T-helper 1 cell treated with Interleukin-12 subunit alpha and Interleukin-12 subunit beta and Interleukin-4 antibody, amounts not matched to agents 30 μg/mL and 1 μg/mL, for 36 hours (primary cell): ENCODE measurements at regions not wholly inside any gene's neighbourhood (a gene's known extent, or its start where the extent isn't known, plus 50 kb on each side); places are given as distances from the start of the nearest gene placed in this dataset.
"Not testable (repeated sequence)": the region's sequence is repeated elsewhere in the genome, so short reads cannot be mapped to it uniquely, and the experiment has no call there.

Source experiments
- H3K27ac Mint-ChIP-seq: one replicate; pipeline ENCODE4 v1.8.0; 2021; ENCODE audit warnings: mild to moderate bottlenecking, mixed read lengths
- H3K27me3 Mint-ChIP-seq: one replicate; pipeline ENCODE4 v1.8.0; 2021; ENCODE audit warnings: low read depth, mixed read lengths
- H3K36me3 Mint-ChIP-seq: one replicate; pipeline ENCODE4 v1.8.0; 2021; ENCODE audit warnings: low read depth, mixed read lengths
- H3K4me1 Mint-ChIP-seq: one replicate; pipeline ENCODE4 v1.8.0; 2021; ENCODE audit warnings: low read depth, mixed read lengths
- H3K4me3 Mint-ChIP-seq: one replicate; pipeline ENCODE4 v1.8.0; 2021; ENCODE audit warnings: mild to moderate bottlenecking, moderate library complexity, mixed read lengths
- H3K9me3 Mint-ChIP-seq: one replicate; pipeline ENCODE4 v1.8.0; 2021; ENCODE audit warnings: mixed read lengths

DNA sequence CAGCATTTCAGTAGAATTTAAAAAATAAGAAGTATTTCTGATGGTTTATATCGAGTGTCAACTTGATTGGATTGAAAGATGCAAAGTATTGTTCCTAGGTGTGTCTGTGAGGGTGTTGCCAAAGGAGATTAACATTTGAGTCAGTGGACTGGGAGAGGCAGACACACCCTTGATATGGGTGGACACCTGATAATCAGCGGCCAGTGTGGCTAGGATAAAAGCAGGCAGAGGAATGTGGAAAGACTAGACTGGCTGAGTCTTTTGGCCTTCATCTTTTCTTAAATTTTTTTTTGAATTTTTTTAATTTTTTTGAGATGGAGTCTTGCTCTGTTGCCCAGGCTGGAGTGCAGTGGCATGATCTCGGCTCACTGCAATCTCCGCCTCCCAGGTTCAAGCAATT is 582.0 kb downstream of the STIM2 start:
- H3K27me3 Mint-ChIP-seq, H3K4me1 Mint-ChIP-seq, H3K9me3 Mint-ChIP-seq: not testable (repeated sequence)

DNA sequence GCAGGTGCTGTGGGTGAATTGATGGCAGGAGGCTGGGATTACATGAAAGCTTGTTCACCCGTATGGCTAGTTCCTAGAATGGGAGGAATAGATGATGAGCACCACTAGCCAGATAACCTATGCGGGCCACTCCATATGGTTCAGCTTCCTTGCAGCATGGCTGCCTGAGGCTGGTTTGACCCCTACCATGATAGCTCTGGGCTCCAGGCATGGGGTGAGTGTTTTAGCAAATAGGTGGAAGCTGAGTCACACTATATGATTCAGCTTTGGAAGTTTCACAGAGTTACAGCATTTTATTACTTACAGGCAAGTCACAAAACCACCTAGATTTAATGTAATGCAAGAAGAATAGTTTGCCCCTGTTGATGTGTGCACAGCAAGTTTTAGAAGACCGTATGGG is 603.2 kb downstream of the STIM2 start:
- Mint-ChIP-seq H3K4me1 (no peaks in the 10 kb centered on the region), H3K27me3 (no peaks in the 10 kb centered on the region), H3K4me3 (no peak overlapping the region), H3K27ac (no peak overlapping the region), H3K9me3 (no peaks in the 10 kb centered on the region), H3K36me3 (no peaks in the 10 kb centered on the region)

More for the DNA sequence above, 582.0 kb downstream of the STIM2 start:
- H3K27ac Mint-ChIP-seq, H3K4me3 Mint-ChIP-seq, H3K36me3 Mint-ChIP-seq: not testable (repeated sequence)

DNA sequence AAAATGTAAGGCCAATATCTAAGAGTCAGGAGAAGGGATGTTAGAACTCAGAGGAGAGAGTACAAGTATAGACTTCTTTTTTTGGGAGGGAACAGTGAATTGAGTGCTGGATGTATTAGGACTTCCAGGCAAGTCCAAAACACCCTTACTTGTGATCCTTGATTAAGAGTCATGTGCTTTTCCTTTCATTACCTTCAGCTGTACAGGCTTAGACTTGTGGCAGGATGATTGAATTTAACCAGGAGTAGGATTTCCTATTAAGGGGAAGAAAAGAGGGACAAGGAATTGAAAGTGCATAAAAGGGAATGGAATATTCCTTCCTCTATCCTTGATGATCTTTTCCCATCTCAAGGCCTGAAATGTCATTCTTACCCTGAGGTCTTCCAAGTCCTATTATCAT is 606.7 kb downstream of the STIM2 start:
- H3K36me3 Mint-ChIP-seq = no peaks in the 10 kb centered on the region
- no peak overlapping the region for H3K4me3 Mint-ChIP-seq
- no peaks in the 10 kb centered on the region for H3K27me3 Mint-ChIP-seq
- no peaks in the 10 kb centered on the region for H3K9me3 Mint-ChIP-seq
- H3K27ac Mint-ChIP-seq = no peak overlapping the region
- no peaks in the 10 kb centered on the region for H3K4me1 Mint-ChIP-seq

DNA sequence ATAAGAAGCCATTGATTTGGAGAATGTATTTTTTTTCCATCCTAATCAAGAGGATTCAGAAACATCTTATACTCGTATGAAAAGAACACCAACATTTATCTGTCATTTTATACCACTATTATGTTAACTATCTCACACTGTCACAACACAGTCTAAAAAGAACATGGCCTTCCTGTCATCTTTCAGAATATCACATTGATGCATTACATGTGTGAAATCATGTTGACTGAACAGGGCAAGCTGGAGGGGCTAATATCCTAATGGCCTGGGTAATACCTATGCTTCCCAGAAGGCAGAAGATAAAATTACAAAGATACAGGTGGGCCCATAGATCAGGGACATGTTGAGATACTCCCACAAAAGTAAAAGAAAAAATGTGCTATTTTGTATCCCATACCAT is 611.7 kb downstream of the STIM2 start:
- no peak overlapping the region for H3K4me3 Mint-ChIP-seq
- H3K4me1 Mint-ChIP-seq = no peaks in the 10 kb centered on the region
- no peak overlapping the region for H3K27ac Mint-ChIP-seq
- H3K36me3 Mint-ChIP-seq = no peaks in the 10 kb centered on the region
- H3K27me3 Mint-ChIP-seq = no peaks in the 10 kb centered on the region
- no peaks in the 10 kb centered on the region for H3K9me3 Mint-ChIP-seq

DNA sequence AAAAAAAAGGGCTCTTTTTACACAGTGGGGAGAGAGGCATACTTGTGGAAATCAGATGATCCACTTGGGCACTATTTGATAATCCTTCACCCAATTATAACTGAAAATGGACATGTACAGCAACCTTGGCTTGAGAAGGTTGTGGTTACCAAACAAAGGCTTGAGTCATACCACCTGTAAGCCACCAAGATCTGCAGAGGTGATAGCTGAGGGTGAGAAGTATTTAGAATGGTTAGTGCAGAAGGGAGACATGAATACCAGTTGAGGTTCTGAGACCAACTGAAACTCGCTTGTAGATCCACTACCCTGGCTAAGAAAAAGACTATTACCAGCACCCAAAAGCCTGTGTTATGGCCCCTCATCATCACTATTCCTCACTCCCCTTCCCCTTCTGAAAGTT is 614.0 kb downstream of the STIM2 start:
- no peaks in the 10 kb centered on the region for H3K36me3 Mint-ChIP-seq
- no peak overlapping the region for H3K4me3 Mint-ChIP-seq
- H3K27me3 Mint-ChIP-seq = no peaks in the 10 kb centered on the region

DNA sequence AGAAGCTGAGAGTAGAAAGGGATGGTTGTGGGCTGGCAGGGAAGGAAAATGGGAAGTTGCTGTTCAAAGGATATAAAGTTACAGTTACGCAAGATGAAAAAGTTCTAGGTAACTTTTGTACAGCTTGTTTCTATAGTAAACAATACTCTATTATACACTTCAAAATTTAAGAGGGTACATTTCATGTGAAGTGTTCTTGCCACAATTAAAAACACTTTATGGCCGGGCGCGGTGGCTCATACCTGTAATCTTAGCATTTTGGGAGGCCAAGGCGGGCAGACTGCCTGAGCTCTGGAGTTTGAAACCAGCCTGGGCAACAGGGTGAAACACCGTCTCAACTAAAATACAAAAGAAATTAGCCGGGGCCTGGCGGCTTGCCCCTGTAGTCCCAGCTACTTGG is 623.6 kb downstream of the STIM2 start:
- no peaks in the 10 kb centered on the region for H3K4me1 Mint-ChIP-seq
- no peak overlapping the region for H3K27ac Mint-ChIP-seq
- H3K9me3 Mint-ChIP-seq = peaks cover 4% of the 10 kb centered on the region
- H3K27me3 Mint-ChIP-seq = no peaks in the 10 kb centered on the region
- no peaks in the 10 kb centered on the region for H3K36me3 Mint-ChIP-seq
- no peak overlapping the region for H3K4me3 Mint-ChIP-seq

More for the DNA sequence above, 614.0 kb downstream of the STIM2 start:
- Mint-ChIP-seq H3K4me1 (no peaks in the 10 kb centered on the region), H3K27ac (no peak overlapping the region), H3K9me3 (no peaks in the 10 kb centered on the region)

DNA sequence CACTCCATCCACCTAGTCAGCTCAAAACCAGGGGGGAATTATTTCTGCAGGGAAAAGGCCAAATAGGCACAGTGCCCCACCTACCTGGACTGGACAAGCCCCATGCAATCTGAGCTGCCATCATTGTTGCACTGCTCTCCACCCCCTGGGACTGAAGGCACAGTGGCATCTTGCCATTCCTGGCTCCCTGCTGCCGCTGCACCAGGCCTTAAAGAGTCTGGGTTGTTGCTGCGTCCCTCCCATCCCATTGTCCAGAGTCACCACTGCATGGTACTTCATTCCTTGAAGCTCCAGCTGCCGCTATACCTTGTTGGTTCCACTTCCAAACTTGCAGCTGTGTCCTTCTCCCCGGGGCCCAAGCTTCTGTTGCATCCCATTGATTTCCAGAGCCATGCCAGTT is 629.7 kb downstream of the STIM2 start:
- H3K9me3 Mint-ChIP-seq = peaks cover 4% of the 10 kb centered on the region
- H3K4me3 Mint-ChIP-seq = no peak overlapping the region
- H3K27me3 Mint-ChIP-seq = no peaks in the 10 kb centered on the region
- H3K36me3 Mint-ChIP-seq = no peaks in the 10 kb centered on the region
- H3K27ac Mint-ChIP-seq = no peak overlapping the region
- no peaks in the 10 kb centered on the region for H3K4me1 Mint-ChIP-seq

DNA sequence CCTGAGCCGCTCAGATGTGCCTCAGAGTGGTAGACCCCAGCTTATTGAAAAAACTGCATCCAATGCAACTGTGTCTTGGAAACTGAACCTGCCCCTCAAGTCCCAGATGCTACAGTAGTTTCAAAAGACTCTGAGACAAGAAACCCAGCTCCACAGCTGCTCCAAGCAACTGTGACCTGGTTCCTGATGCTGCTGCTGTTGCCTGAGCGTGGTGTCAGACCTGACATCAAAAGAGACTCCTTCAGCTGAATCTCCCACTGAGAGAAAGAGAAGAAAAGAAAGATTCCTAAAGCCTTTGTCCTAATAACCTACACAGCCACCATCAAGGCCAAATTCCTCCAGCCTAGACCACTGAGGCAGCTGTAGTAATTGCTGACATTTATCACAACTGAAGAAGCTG is 630.1 kb downstream of the STIM2 start:
- no peak overlapping the region for H3K4me3 Mint-ChIP-seq
- H3K27ac Mint-ChIP-seq = no peak overlapping the region
- no peaks in the 10 kb centered on the region for H3K36me3 Mint-ChIP-seq
- no peaks in the 10 kb centered on the region for H3K4me1 Mint-ChIP-seq
- no peaks in the 10 kb centered on the region for H3K27me3 Mint-ChIP-seq
- peaks cover under 1% of the 10 kb centered on the region for H3K9me3 Mint-ChIP-seq

DNA sequence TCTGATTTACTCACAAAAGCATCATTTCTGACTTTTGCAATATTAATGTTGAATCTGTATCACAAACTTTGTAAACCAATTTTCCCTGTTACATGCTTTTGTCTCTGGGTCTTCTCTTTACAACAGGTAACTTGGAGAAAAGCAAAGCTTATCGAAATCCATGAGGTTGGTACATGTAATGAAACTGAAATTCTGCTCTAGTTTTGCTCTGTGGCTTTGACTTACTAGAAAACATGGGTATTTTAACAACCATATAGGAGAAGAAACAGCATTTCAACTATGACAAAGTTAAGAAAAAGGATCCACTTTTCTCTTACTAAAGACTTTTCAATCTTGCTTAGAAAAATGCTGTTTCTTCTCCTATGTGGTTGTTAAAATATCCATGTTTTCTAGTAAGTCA is 645.8 kb downstream of the STIM2 start:
- H3K4me3 Mint-ChIP-seq = no peak overlapping the region
- no peaks in the 10 kb centered on the region for H3K36me3 Mint-ChIP-seq
- no peak overlapping the region for H3K27ac Mint-ChIP-seq
- H3K27me3 Mint-ChIP-seq = no peaks in the 10 kb centered on the region
- H3K9me3 Mint-ChIP-seq = peaks cover 9% of the 10 kb centered on the region
- no peaks in the 10 kb centered on the region for H3K4me1 Mint-ChIP-seq

DNA sequence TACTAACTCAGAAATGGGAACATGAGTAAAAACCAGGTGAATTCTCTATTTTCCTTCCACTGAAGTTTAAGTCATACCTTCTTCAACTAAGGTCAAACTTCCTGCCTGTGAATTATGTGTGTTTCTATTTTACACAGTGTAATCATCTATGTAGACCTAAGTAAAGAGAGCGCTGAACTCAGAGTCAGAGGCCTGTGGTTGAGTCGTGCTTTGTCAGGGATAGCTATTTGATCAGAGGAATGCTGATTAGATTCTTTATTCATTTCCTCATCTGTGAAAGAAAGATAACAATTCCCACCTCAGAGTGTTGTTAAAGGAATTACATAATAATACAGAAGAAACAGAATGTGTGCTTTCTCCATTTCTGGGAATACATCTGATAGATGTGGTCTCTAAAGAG is 654.1 kb downstream of the STIM2 start:
- Mint-ChIP-seq H3K4me1 (no peaks in the 10 kb centered on the region), H3K36me3 (no peaks in the 10 kb centered on the region), H3K9me3 (peaks cover 11% of the 10 kb centered on the region), H3K27me3 (no peaks in the 10 kb centered on the region), H3K27ac (no peak overlapping the region), H3K4me3 (no peak overlapping the region)

DNA sequence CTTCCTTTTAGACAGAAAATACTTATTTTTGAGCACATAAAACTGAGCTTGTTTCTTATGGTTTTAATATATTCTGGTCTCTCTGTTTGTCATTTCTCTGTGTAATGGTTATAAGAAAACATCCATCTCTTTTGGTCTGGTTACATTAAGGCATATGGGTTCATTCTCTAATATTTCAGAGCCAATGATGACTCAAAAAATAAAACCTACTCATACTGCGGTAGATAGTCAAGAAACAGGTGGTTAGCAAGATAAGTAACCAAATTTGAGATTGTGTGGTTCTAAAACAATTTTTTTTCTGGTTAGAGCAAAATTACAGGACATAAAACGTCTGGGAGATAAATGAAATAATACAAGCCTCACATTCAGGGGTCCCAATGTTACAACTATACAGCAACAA is 654.5 kb downstream of the STIM2 start:
- H3K27ac Mint-ChIP-seq = no peak overlapping the region
- no peaks in the 10 kb centered on the region for H3K27me3 Mint-ChIP-seq
- H3K9me3 Mint-ChIP-seq = peaks cover 10% of the 10 kb centered on the region
- no peaks in the 10 kb centered on the region for H3K4me1 Mint-ChIP-seq
- no peak overlapping the region for H3K4me3 Mint-ChIP-seq
- H3K36me3 Mint-ChIP-seq = no peaks in the 10 kb centered on the region

DNA sequence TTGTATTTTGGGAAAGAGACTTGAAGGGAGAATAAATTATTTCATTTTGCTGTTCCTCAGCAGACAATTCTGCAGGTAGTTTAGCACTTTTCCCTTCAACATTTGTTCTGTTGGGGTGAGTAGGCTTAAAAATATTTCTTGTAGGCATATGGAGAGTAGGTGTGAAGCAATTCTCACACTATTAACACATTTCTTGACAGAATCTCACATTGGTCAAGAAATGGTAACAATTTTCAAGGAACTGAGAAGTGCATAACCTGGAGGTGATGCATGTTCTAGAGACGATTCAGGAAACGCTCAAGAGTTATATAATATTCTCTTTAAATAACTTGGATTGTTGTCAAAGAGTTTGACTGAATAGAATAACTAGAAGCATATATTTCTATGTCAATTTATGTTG is 658.2 kb downstream of the STIM2 start:
- H3K9me3 Mint-ChIP-seq = peaks cover 4% of the 10 kb centered on the region
- H3K4me1 Mint-ChIP-seq = no peaks in the 10 kb centered on the region
- H3K4me3 Mint-ChIP-seq = no peak overlapping the region
- H3K27me3 Mint-ChIP-seq = no peaks in the 10 kb centered on the region
- H3K27ac Mint-ChIP-seq = no peak overlapping the region
- H3K36me3 Mint-ChIP-seq = no peaks in the 10 kb centered on the region

DNA sequence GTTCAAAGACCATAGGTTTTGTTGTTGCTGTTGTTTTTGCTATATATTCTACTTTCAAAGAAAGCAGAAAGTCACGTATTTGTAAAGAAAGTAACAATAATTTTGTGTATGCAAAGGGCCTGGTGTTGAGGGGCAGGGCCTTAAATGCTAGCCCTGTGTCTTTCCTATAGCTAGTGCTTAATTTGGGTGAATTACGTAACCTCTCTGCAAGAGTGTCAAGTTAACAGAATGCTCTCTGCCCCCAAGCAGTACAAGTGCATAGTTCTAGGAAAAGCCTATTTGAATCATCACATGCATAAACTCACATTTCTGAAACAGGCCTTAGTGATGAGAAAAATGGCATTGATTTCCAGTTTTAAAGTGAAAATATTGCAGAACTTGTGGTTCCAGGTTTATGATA is 663.6 kb downstream of the STIM2 start:
- Mint-ChIP-seq H3K36me3 (no peaks in the 10 kb centered on the region), H3K27me3 (no peaks in the 10 kb centered on the region), H3K27ac (no peak overlapping the region), H3K4me3 (no peak overlapping the region), H3K4me1 (no peaks in the 10 kb centered on the region), H3K9me3 (no peaks in the 10 kb centered on the region)

DNA sequence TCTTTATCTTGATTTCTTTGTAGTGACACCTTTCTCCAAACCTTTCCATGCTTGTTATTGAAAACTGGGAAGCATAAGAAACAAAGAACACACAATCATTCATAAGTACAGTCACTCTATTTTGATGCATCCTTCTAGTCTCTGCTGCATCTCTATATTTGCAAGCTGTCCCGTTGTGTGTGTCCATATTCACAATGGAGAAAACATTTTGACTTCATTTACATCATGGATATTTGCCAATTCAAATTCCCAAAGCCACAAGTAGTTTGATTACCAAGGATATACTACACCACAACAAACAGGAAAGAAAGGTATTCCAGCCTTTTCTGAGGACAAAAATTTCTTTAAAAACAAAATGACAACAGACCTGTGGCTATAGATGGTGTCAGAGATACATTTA is 673.8 kb downstream of the STIM2 start:
- Mint-ChIP-seq H3K4me3 (no peak overlapping the region), H3K9me3 (peaks cover 8% of the 10 kb centered on the region), H3K36me3 (no peaks in the 10 kb centered on the region), H3K27ac (no peak overlapping the region), H3K27me3 (no peaks in the 10 kb centered on the region), H3K4me1 (no peaks in the 10 kb centered on the region)

DNA sequence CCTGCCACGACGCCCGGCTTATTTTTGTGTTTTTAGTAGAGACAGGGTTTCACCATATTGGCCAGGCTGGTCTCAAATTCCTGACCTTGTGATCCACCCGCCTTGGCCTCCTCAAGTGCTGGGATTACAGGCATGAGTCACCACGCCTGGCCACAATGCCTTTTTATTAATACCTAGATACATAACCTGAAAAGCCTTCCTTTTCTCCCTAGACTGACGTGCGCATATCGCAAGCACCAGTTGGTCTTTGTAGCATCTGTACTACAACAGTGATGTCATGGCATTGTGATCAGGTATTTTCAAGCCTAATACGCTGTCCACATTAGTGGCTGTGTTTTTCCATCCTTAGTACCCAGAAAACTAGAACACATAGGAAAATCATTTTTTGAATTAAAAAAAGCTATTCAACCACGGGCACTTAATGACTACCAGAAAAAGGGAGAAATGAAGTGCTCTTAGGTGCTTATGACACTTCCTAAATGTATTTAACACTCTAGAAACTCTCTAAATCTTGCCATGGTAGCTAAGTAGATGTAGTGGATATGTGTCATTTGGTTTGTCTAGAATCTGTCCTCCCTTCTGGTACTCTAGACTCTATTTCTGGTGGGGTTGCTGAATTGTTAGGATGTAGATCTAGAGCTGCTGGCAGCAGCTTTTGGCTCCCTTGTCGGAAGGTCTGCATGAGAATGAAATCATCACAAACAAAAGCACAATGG is 707.8 kb downstream of the STIM2 start:
- Mint-ChIP-seq H3K4me1 (no peaks in the 10 kb centered on the region), H3K9me3 (peaks cover 6% of the 10 kb centered on the region), H3K4me3 (no peak overlapping the region), H3K36me3 (no peaks in the 10 kb centered on the region), H3K27ac (no peak overlapping the region), H3K27me3 (no peaks in the 10 kb centered on the region)

DNA sequence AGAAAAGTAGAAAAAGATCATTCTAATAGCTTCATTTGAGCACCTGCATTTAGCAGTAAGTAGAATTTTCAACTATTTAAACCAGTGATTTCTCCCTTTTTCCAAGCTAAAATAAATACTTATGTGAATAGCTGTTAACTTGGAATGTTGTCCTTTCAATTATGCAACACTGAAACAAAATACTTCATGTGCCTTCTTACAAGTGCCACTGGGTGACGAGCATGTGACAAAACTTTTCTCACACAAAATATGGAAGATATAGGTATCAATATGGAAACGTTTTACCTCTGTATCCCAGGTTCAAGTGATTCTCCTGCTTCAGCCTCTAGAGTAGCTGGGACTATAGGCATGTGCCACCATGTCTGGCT is 708.3 kb downstream of the STIM2 start:
- Mint-ChIP-seq H3K9me3 (peaks cover 9% of the 10 kb centered on the region), H3K27me3 (no peaks in the 10 kb centered on the region), H3K4me3 (no peak overlapping the region), H3K36me3 (no peaks in the 10 kb centered on the region), H3K4me1 (no peaks in the 10 kb centered on the region), H3K27ac (no peak overlapping the region)
